Gastroesophageal sphincter (tissue), 4 donors: ENCODE measurements at regions not wholly inside any gene's neighbourhood (a gene's known extent, or its start where the extent isn't known, plus 50 kb on each side); places are given as distances from the start of the nearest gene placed in this dataset.
"Not testable (repeated sequence)": the region's sequence is repeated elsewhere in the genome, so short reads cannot be mapped to it uniquely, and the experiment has no call there.

Experiments
- ATAC-seq: fragments of 150-250 bp; one replicate; pipeline ENCODE4 v1.9.1; 2016; ENCODE audit warnings: mild to moderate bottlenecking, moderate library complexity
- H3K27ac ChIP-seq, 4 donors: fragments of 200-600 bp; sonication (generic) in 3 of 4; 1 replicate in 3 of 4; 2 replicates in 1 of 4; pipeline ENCODE4 v1.5.1; 2016 to 2019
- H3K27me3 ChIP-seq: fragments of 200-600 bp; sonication (generic); one replicate; pipeline ENCODE4 v1.5.1; 2019
- H3K36me3 ChIP-seq, 2 donors: fragments of 200-600 bp; sonication (generic); one replicate each; pipeline ENCODE4 v1.5.1; 2019; ENCODE audit warnings: control low read depth in 1 of 2
- H3K4me1 ChIP-seq, 3 donors: fragments of 200-600 bp; sonication (generic); 1 replicate in 2 of 3; 2 replicates in 1 of 3; pipeline ENCODE4 v1.5.1; 2016 to 2019; ENCODE audit warnings: control low read depth in 2 of 3
- H3K4me3 ChIP-seq, 2 donors: fragments of 200-600 bp; sonication (generic); one replicate each; pipeline ENCODE4 v1.5.1; 2019; ENCODE audit warnings: mild to moderate bottlenecking in 1 of 2, moderate library complexity in 1 of 2
- H3K9me3 ChIP-seq, 3 donors: fragments of 200-600 bp; sonication (generic); one replicate each; pipeline ENCODE4 v1.5.1; 2017 to 2019; ENCODE audit warnings: control low read depth in 2 of 3
- CTCF ChIP-seq, 4 experiments: fragments of 200-600 bp in 2 of 4; fragments of 450-650 bp in 2 of 4; sonication (generic) in 1 of 4; IDR thresholded peaks; one replicate each; pipeline ENCODE4 v1.5.1; 2017 to 2019; ENCODE audit warnings: antibody characterized with exemption in 4 of 4, mild to moderate bottlenecking in 2 of 4, moderate library complexity in 2 of 4
- EP300 ChIP-seq: sonication (generic); formaldehyde crosslinking; IDR thresholded peaks from one replicate; pipeline ENCODE4 v1.6.1; 2017; ENCODE audit warnings: antibody characterized with exemption, mild to moderate bottlenecking
- POLR2A ChIP-seq, 2 donors: fragments of 450-650 bp; IDR thresholded peaks; one replicate each; pipeline ENCODE4 v1.6.1; 2017; ENCODE audit warnings: antibody characterized with exemption in 2 of 2, mild to moderate bottlenecking in 2 of 2, moderate library complexity in 1 of 2
- POLR2AphosphoS5 ChIP-seq: sonication (generic); formaldehyde crosslinking; IDR thresholded peaks from one replicate; pipeline ENCODE4 v1.6.1; 2017; ENCODE audit warnings: antibody characterized with exemption
- WGBS, 2 donors: methylation state at CpG; one replicate each; pipeline ENCODE4 v1.1.5; 2018; ENCODE audit warnings: low coverage in 1 of 2; 5-methylcytosine and 5-hydroxymethylcytosine counted together

GRCh38 chr11:38667359-38667758, 2069.3 kb upstream of the RAG2 start:
- Histone ChIP-seq H3K36me3 (no peaks in the 10 kb centered on the region), H3K4me1 (no peaks in the 10 kb centered on the region), H3K27me3 (no peaks in the 10 kb centered on the region), H3K9me3 (no peaks in the 10 kb centered on the region), H3K27ac (no peak overlapping the region), H3K4me3 (no peak overlapping the region)
- WGBS, 2 donors, result 76% methylated on average over 5 of the region's 10 CpGs; no CpG with 5 or more reads in 1 of the 2 donors
- TF ChIP-seq POLR2A (IDR thresholded peaks at IDR 0.05) (no peak), EP300 (no peak), CTCF (IDR thresholded peaks at IDR 0.05) (no peak), POLR2AphosphoS5 (no peak)
- ATAC-seq, result no peak

GRCh38 chr11:38648604-38649003, 2050.6 kb upstream of the RAG2 start:
- no peaks in the 10 kb centered on the region for H3K27me3 ChIP-seq
- no peaks in the 10 kb centered on the region for H3K9me3 ChIP-seq
- no peak for TF ChIP-seq CTCF (IDR thresholded peaks at IDR 0.05)
- TF ChIP-seq EP300, result no peak
- no peak for TF ChIP-seq POLR2AphosphoS5
- no peak for TF ChIP-seq POLR2A (IDR thresholded peaks at IDR 0.05)
- H3K4me1 ChIP-seq, result no peaks in the 10 kb centered on the region
- no peak for ATAC-seq
- no peak overlapping the region for H3K4me3 ChIP-seq
- H3K36me3 ChIP-seq, result no peaks in the 10 kb centered on the region
- WGBS, 2 donors, result 49 to 52% methylated on average over 3 of the region's 3 CpGs
- no peak overlapping the region for H3K27ac ChIP-seq

- Histone ChIP-seq H3K27ac (no peak overlapping the region), H3K36me3 (no peaks in the 10 kb centered on the region), H3K4me3 (no peak overlapping the region), H3K4me1 (no peaks in the 10 kb centered on the region), H3K27me3 (no peaks in the 10 kb centered on the region), H3K9me3 (peaks cover 0 to 4% (median 0%) of the 10 kb centered on the region in 3 donors)
- no peak for TF ChIP-seq CTCF (IDR thresholded peaks at IDR 0.05)
- WGBS, 2 donors, result 50 to 66% methylated on average over 2 to 3 of the region's 3 CpGs
- no peak for ATAC-seq
Observed at GRCh38 chr11:38646382-38646781, 2048.3 kb upstream of the RAG2 start.

GRCh38 chr11:38640854-38641253, 2042.8 kb upstream of the RAG2 start:
- ATAC-seq, result no peak
- Histone ChIP-seq H3K27ac (no peak overlapping the region), H3K4me3 (no peak overlapping the region), H3K9me3 (peaks cover 0 to 10% (median 0%) of the 10 kb centered on the region in 3 donors), H3K27me3 (no peaks in the 10 kb centered on the region), H3K36me3 (no peaks in the 10 kb centered on the region), H3K4me1 (no peaks in the 10 kb centered on the region)
- 60 to 64% methylated on average over 1 of the region's 1 CpG for WGBS, 2 donors
- TF ChIP-seq CTCF (IDR thresholded peaks at IDR 0.05) (no peak), POLR2AphosphoS5 (no peak), EP300 (no peak), POLR2A (IDR thresholded peaks at IDR 0.05) (no peak)

GRCh38 chr11:38612701-38613100, 2014.7 kb upstream of the RAG2 start:
- Histone ChIP-seq H3K4me3 (no peak overlapping the region), H3K36me3 (no peaks in the 10 kb centered on the region), H3K27ac (no peak overlapping the region), H3K4me1 (no peaks in the 10 kb centered on the region), H3K9me3 (peaks cover 0 to 9% (median 0%) of the 10 kb centered on the region in 3 donors), H3K27me3 (no peaks in the 10 kb centered on the region)
- ATAC-seq, result no peak
- TF ChIP-seq POLR2A (IDR thresholded peaks at IDR 0.05) (no peak), POLR2AphosphoS5 (no peak), CTCF (IDR thresholded peaks at IDR 0.05) (no peak), EP300 (no peak)

GRCh38 chr11:38601371-38601770, 2003.3 kb upstream of the RAG2 start:
- not testable (repeated sequence) for ATAC-seq, H3K4me3 ChIP-seq, H3K36me3 ChIP-seq, H3K27me3 ChIP-seq, H3K4me1 ChIP-seq, H3K27ac ChIP-seq, H3K9me3 ChIP-seq
- 57% methylated on average over 1 of the region's 2 CpGs; no CpG with 5 or more reads in 1 of the 2 donors for WGBS, 2 donors
